Smooth muscle cell (in vitro differentiated cells): ENCODE measurements at regions not wholly inside any gene's neighbourhood (a gene's known extent, or its start where the extent isn't known, plus 50 kb on each side); places are given as distances from the start of the nearest gene placed in this dataset.

Experiments used
- DNase-seq: peaks from one replicate; lab custom pipeline; 2025; ENCODE audit not compliant: unreplicated experiment; lab: John Stamatoyannopoulos, UW
- H2AFZ ChIP-seq: fragments of 200-600 bp; sonication (generic); 2 replicates; pipeline ENCODE4 v1.6.0; 2016; ENCODE audit warnings: antibody characterized with exemption, low read depth, mild to moderate bottlenecking
- H3F3A ChIP-seq: fragments of 200-600 bp; sonication (generic); 2 replicates; pipeline ENCODE4 v1.6.0; 2017; ENCODE audit warnings: antibody characterized with exemption, low read depth
- H3K27ac ChIP-seq: fragments of 200-600 bp; sonication (generic); 2 replicates; pipeline ENCODE4 v1.5.1; 2016; ENCODE audit warnings: low read depth, mild to moderate bottlenecking
- H3K27me3 ChIP-seq: fragments of 200-600 bp; sonication (generic); 2 replicates; pipeline ENCODE4 v1.6.1; 2016; ENCODE audit warnings: low read depth, mild to moderate bottlenecking
- H3K36me3 ChIP-seq: fragments of 200-600 bp; sonication (generic); 2 replicates; pipeline ENCODE4 v1.5.1; 2016; ENCODE audit warnings: low read depth
- H3K4me1 ChIP-seq: fragments of 200-600 bp; sonication (generic); 2 replicates; pipeline ENCODE4 v1.5.1; 2016; ENCODE audit warnings: low read depth
- H3K4me2 ChIP-seq: fragments of 200-600 bp; sonication (generic); 2 replicates; pipeline ENCODE4 v1.6.0; 2016; ENCODE audit warnings: mild to moderate bottlenecking
- H3K4me3 ChIP-seq: fragments of 200-600 bp; sonication (generic); 2 replicates; pipeline ENCODE4 v1.5.1; 2016; ENCODE audit warnings: mild to moderate bottlenecking
- H3K79me2 ChIP-seq: fragments of 200-600 bp; sonication (generic); 2 replicates; pipeline ENCODE4 v1.6.0; 2016; ENCODE audit warnings: low read depth, mild to moderate bottlenecking
- H3K9ac ChIP-seq: fragments of 200-600 bp; sonication (generic); 2 replicates; pipeline ENCODE4 v1.6.0; 2016; ENCODE audit warnings: low read depth
- H3K9me3 ChIP-seq: fragments of 200-600 bp; sonication (generic); replicated peaks from 2 replicates; pipeline ENCODE4 v1.5.1; 2016; ENCODE audit warnings: low read depth
- H4K20me1 ChIP-seq: fragments of 200-600 bp; sonication (generic); 2 replicates; pipeline ENCODE4 v1.6.0; 2016; ENCODE audit warnings: low read depth
- CTCF ChIP-seq: fragments of 200-600 bp; sonication (generic); IDR thresholded peaks from 2 replicates; pipeline ENCODE4 v1.5.1; 2017; ENCODE audit warnings: borderline replicate concordance, mild to moderate bottlenecking, antibody characterized with exemption; ENCODE audit not compliant: insufficient read depth, poor library complexity, severe bottlenecking
- whole genome bisulfite sequencing: methylation state at CpG from one replicate; pipeline ENCODE4 v1.1.7; 2016; ENCODE audit warnings: low lambda C conversion rate; 5-methylcytosine and 5-hydroxymethylcytosine counted together

- no peak for TF ChIP-seq CTCF
- no peaks in the 10 kb centered on the region for H3K27me3 ChIP-seq
- DNase-seq, result no peak
- no peak overlapping the region for H3K4me2 ChIP-seq
- 82% methylated on average over 2 of the region's 2 CpGs for WGBS
- no peak overlapping the region for H3K27ac ChIP-seq
- H3F3A ChIP-seq, result no peaks in the 10 kb centered on the region
- no peaks in the 10 kb centered on the region for H3K4me1 ChIP-seq
- no peaks in the 10 kb centered on the region for H3K79me2 ChIP-seq
- H3K36me3 ChIP-seq, result no peaks in the 10 kb centered on the region
- H4K20me1 ChIP-seq, result no peaks in the 10 kb centered on the region
- no peak overlapping the region for H3K9ac ChIP-seq
- no peak overlapping the region for H2AFZ ChIP-seq
- no peaks in the 10 kb centered on the region for H3K9me3 ChIP-seq
- no peak overlapping the region for H3K4me3 ChIP-seq
Observed at GRCh38 chr2:155442755-155443372, 744.4 kb downstream of the KCNJ3 start.

- H3K9ac ChIP-seq, result no peak overlapping the region
- no peaks in the 10 kb centered on the region for H3K27me3 ChIP-seq
- no peak for DNase-seq
- H3K79me2 ChIP-seq, result no peaks in the 10 kb centered on the region
- no peaks in the 10 kb centered on the region for H4K20me1 ChIP-seq
- TF ChIP-seq CTCF, result no peak
- no peak overlapping the region for H3K4me3 ChIP-seq
- no peaks in the 10 kb centered on the region for H3K9me3 ChIP-seq
- no peaks in the 10 kb centered on the region for H3F3A ChIP-seq
- no peak overlapping the region for H3K27ac ChIP-seq
- WGBS, result 86% methylated on average over 2 of the region's 2 CpGs
- H2AFZ ChIP-seq, result no peak overlapping the region
- H3K36me3 ChIP-seq, result no peaks in the 10 kb centered on the region
- no peak overlapping the region for H3K4me2 ChIP-seq
- H3K4me1 ChIP-seq, result no peaks in the 10 kb centered on the region
Observed at GRCh38 chr2:155442088-155442487, 743.6 kb downstream of the KCNJ3 start.

- TF ChIP-seq CTCF, result no peak
- H3K9ac ChIP-seq, result no peak overlapping the region
- no peaks in the 10 kb centered on the region for H3F3A ChIP-seq
- no peaks in the 10 kb centered on the region for H4K20me1 ChIP-seq
- no peaks in the 10 kb centered on the region for H3K79me2 ChIP-seq
- no peaks in the 10 kb centered on the region for H3K36me3 ChIP-seq
- H2AFZ ChIP-seq, result no peak overlapping the region
- no peak overlapping the region for H3K27ac ChIP-seq
- 95% methylated on average over 9 of the region's 9 CpGs for WGBS
- H3K9me3 ChIP-seq, result no peaks in the 10 kb centered on the region
- no peaks in the 10 kb centered on the region for H3K27me3 ChIP-seq
- H3K4me2 ChIP-seq, result no peak overlapping the region
- H3K4me1 ChIP-seq, result no peaks in the 10 kb centered on the region
- no peak for DNase-seq
- no peak overlapping the region for H3K4me3 ChIP-seq
Observed at GRCh38 chr2:155431004-155431507, 732.6 kb downstream of the KCNJ3 start.

- Histone ChIP-seq H3K4me2 (no peak overlapping the region), H3K27ac (no peak overlapping the region), H3K9me3 (no peaks in the 10 kb centered on the region), H2AFZ (no peak overlapping the region), H3K27me3 (no peaks in the 10 kb centered on the region), H3K36me3 (no peaks in the 10 kb centered on the region), H3K4me3 (no peak overlapping the region), H4K20me1 (no peaks in the 10 kb centered on the region), H3K4me1 (no peaks in the 10 kb centered on the region), H3K9ac (no peak overlapping the region), H3F3A (no peaks in the 10 kb centered on the region), H3K79me2 (no peaks in the 10 kb centered on the region)
- 74% methylated on average over 1 of the region's 1 CpG for WGBS
- DNase-seq, result no peak
- no peak for TF ChIP-seq CTCF
Observed at GRCh38 chr2:155427470-155427869, 729.0 kb downstream of the KCNJ3 start.
